ENCODE measurements at regions not wholly inside any gene's neighbourhood (a gene's known extent, or its start where the extent isn't known, plus 50 kb on each side); places are given as distances from the start of the nearest gene placed in this dataset.
A peak's percentile ranks its signal among the peaks of the same experiment; 100 is the strongest.
"Not testable (repeated sequence)": the region's sequence is repeated elsewhere in the genome, so short reads cannot be mapped to it uniquely, and the experiment has no call there.

DNA sequence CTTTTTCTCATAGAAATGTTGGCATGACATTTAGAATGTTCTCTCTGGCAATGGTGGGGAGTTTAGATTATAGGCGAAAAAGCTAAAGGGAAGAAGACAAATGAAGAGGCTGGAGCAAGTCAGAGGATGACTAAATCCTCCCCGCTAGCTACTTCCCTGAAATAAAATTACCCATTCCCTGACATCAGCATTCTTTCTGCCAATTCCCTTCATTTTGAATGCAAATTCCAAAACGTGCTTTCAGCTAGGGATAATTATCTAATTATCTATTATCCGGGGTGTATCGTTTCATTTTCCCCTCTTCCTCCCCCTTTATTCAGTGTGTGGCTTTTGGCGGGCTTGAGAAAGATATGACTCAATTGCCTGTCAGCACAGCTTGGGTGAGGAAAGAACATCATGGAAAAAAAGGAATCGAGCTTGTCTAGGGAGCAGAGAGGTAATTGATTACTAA lies 672.3 kb downstream of the TNS3 start:
- DNase-seq (ENCODE audit: low read depth): peak; percentile 64
- TF ChIP-seq, protein P1, sequence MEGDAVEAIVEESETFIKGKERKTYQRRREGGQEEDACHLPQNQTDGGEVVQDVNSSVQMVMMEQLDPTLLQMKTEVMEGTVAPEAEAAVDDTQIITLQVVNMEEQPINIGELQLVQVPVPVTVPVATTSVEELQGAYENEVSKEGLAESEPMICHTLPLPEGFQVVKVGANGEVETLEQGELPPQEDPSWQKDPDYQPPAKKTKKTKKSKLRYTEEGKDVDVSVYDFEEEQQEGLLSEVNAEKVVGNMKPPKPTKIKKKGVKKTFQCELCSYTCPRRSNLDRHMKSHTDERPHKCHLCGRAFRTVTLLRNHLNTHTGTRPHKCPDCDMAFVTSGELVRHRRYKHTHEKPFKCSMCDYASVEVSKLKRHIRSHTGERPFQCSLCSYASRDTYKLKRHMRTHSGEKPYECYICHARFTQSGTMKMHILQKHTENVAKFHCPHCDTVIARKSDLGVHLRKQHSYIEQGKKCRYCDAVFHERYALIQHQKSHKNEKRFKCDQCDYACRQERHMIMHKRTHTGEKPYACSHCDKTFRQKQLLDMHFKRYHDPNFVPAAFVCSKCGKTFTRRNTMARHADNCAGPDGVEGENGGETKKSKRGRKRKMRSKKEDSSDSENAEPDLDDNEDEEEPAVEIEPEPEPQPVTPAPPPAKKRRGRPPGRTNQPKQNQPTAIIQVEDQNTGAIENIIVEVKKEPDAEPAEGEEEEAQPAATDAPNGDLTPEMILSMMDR (conservative IDR thresholded peaks at IDR 0.05; ENCODE audit: low read depth, low read length): no peak
- no peak overlapping the region for H3K4me3 ChIP-seq (ENCODE audit: low read depth, low read length)

DNA sequence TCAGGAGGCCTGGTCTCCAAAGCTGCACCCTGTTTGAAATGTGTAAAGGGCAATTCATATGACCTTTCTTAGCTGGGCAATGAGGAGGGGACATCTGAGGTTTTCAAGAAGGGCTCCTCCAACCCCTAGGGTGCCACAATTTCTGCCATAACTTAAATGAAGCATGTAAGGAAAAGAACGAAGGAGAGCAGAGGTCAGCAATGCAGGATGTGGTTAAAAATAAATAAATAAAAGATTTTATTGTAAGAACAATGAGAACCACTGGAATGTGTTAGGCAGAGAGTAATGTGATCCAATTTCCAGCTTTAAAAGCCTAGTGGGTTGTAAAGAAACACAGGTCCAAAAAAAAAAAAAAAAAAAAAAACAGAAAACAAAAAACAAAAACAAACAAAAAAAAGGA lies 673.1 kb downstream of the TNS3 start:
- peak; percentile 95 for DNase-seq (ENCODE audit: low read depth)
- TF ChIP-seq, protein P1 (conservative IDR thresholded peaks at IDR 0.05; ENCODE audit: low read depth, low read length): no peak
- no peak overlapping the region for H3K4me3 ChIP-seq (ENCODE audit: low read depth, low read length)

DNA sequence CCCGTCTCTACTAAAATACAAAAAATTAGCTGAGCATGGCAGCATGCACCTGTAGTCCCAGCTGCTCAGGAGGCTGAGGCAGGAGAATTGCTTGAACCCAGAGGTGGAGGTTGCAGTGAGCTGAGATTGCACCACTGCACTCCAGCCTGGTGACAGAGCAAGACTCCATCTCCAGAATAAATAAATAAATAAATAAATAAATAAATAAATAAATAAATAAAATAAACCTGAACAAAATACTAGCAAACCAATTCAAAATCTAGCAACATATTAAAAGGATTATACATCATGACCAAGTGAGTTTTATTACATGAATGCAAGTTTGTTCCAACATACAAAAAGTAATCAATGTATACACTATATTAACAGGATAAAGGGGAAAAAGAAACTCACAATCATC lies 677.4 kb downstream of the TNS3 start:
- DNase-seq (ENCODE audit: low read depth); H3K4me3 ChIP-seq (ENCODE audit: low read depth, low read length): not testable (repeated sequence)

DNA sequence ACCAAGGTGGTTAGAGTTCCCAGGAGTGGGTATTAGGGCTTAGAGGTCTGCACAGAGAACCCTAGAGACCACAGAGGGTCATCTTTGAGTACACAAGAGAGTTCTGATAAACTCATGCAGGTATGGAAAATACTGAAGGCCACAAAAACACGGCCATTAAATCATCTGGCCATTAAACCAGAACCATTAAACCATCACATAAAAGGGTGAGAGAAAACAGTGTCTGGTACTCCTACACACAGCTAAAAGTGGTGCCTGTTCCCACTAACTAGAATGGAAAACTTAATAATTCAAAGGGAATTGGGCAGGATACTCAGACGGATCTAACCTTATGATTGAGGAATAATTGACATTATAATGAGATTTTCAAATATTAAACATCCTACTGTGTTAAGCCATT lies 679.4 kb downstream of the TNS3 start:
- H3K4me3 ChIP-seq (ENCODE audit: low read depth, low read length): no peak overlapping the region
- TF ChIP-seq, protein P1 (conservative IDR thresholded peaks at IDR 0.05; ENCODE audit: low read depth, low read length): no peak
- DNase-seq (ENCODE audit: low read depth): no peak

DNA sequence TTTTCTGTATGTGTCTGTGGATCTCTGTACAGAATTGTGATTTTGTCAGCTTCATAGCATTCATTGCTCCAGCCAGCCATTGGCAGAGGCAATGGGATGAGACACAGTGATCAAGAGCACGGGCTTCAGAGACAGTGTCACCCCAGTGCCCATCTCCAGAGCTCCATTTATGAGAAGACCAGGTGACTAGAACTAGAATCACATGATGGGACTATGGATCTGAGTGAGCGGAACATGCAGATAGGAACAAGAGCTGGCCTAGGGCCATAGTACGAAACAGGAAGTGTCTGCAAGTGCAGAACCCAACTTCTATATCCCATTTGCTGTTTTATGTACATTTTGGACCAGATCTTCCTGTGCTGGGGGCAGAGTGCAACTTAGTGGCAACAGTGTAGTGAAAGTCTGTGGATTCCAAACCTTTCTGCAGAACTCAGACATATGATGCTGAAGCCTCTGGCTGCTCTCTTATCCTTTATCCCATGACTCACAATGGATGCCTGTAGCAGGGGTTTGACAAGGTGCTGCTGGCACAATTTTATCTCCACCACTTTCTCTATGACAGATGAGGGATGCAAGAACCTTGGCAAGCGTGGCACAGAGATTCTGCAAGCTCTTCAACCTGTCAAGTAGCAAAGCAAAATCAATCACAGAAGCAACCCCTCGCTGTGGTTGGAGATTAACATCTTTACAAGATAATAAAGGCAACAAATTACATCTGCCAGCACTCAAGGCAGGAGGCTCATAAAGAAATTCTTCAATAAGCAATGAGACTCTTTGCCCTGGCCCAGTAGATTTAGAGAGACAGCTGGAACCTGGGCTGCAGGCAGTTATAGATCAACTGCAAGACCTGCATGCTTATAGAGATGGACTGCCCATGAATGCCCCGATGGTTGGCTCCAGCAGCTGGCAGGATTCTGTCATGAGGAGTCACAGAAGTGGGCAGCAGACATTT lies 681.3 kb downstream of the TNS3 start:
- H3K4me3 ChIP-seq (ENCODE audit: low read depth, low read length): no peak overlapping the region
- TF ChIP-seq, protein P1 (conservative IDR thresholded peaks at IDR 0.05; ENCODE audit: low read depth, low read length): no peak
- peak; percentile 20 for DNase-seq (ENCODE audit: low read depth)

DNA sequence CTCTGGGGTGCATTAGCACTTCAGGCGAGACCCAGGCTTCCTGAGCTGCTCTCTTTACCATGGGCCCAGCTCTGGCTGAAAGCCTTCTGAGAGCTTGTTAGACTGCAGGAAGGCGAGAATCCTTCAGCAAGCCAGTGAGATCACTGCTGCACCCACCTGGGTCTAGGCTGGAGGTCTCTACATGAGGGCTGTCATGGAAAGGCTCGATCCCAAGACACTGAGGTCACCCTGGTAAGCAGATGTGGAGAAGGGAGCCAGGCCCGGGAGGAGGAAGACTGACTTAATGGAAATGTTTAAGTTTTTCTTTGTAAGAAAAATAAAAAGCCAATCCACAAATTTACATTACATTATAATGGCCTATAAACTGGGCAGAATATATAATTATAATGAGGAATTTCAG lies 684.5 kb downstream of the TNS3 start:
- TF ChIP-seq, protein P1 (conservative IDR thresholded peaks at IDR 0.05; ENCODE audit: low read depth, low read length): no peak

DNA sequence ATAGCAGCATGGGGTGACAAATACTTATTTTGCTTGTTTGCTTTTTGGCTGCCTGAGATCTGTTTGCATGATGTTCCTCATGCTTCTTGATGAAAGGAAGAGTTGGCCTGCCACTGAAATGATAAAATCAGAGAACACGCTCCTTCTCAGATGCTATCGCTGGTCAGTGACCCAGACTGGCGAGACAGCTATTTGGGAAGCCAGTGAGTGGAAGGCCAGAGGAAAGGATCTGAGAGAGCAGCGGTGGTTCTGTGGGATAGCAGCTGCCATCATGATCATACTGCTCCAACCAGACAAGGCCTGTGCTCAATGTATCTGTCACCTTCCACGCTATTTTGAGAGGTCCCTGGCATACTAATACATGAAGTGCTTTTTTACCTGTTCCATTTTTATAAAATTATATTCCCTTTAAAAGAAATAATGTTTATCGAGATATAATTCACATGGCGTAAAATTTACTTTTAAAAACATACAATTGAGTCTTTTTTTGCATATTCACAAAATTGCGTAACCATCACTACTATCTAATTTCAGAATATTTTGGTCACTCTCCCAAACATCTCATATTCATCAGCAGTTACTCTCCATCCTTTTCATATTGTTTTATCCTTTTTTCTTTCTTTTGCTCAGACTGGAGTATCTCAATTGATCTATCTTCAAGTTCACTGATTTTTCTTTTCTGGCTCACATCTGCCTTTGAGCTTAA lies 695.1 kb downstream of the TNS3 start:
- no peak for DNase-seq (ENCODE audit: low read depth)
- no peak overlapping the region for H3K4me3 ChIP-seq (ENCODE audit: low read depth, low read length)
- TF ChIP-seq, protein P1 (conservative IDR thresholded peaks at IDR 0.05; ENCODE audit: low read depth, low read length): no peak

More for the DNA sequence above, 684.5 kb downstream of the TNS3 start:
- H3K4me3 ChIP-seq (ENCODE audit: low read depth, low read length): no peak overlapping the region
- no peak for DNase-seq (ENCODE audit: low read depth)
